Tibial artery (tissue), 4 donors: ENCODE measurements at regions not wholly inside any gene's neighbourhood (a gene's known extent, or its start where the extent isn't known, plus 50 kb on each side); places are given as distances from the start of the nearest gene placed in this dataset.

Experiments
- DNase-seq, 2 donors: peaks; one replicate each; pipeline ENCODE4 v3.0.0-alpha.2; 2019
- H3K27ac ChIP-seq, 2 donors: fragments of 200-600 bp; sonication (generic) in 1 of 2; 1 replicate in 1 of 2; 2 replicates in 1 of 2; pipeline ENCODE4 v1.5.1; 2018 to 2019; ENCODE audit warnings: mild to moderate bottlenecking in 1 of 2
- H3K27me3 ChIP-seq, 2 donors: fragments of 200-600 bp; sonication (generic) in 1 of 2; one replicate each; pipeline versions ENCODE4 v1.5.1 to v1.6.0; 2016 to 2019
- H3K36me3 ChIP-seq, 3 donors: fragments of 200-600 bp; sonication (generic) in 2 of 3; one replicate each; pipeline ENCODE4 v1.5.1; 2016 to 2019; ENCODE audit warnings: mild to moderate bottlenecking in 2 of 3
- H3K4me1 ChIP-seq, 4 donors: fragments of 200-600 bp; sonication (generic) in 2 of 4; 1 replicate in 3 of 4; 2 replicates in 1 of 4; pipeline ENCODE4 v1.5.1; 2016 to 2019
- H3K4me3 ChIP-seq, 2 donors: fragments of 200-600 bp; sonication (generic) in 1 of 2; 1 replicate in 1 of 2; 2 replicates in 1 of 2; pipeline ENCODE4 v1.5.1; 2018 to 2019; ENCODE audit warnings: mild to moderate bottlenecking in 2 of 2
- H3K9me3 ChIP-seq, 3 donors: fragments of 200-600 bp; sonication (generic) in 1 of 3; one replicate each; pipeline ENCODE4 v1.5.1; 2016 to 2019
- CTCF ChIP-seq, 2 experiments: fragments of 200-600 bp in 1 of 2; fragments of 450-650 bp in 1 of 2; IDR thresholded peaks; one replicate each; pipeline ENCODE4 v1.5.1; 2017 to 2019; ENCODE audit warnings: antibody characterized with exemption in 2 of 2, mild to moderate bottlenecking in 1 of 2, moderate library complexity in 1 of 2
- intact Hi-C: fragments of 100-400 bp; cut with DNase I; formaldehyde crosslinking; loops from one replicate; pipeline ENCODE4 v1.15.0; 2023; ENCODE audit warnings: low total_unique reads

GRCh38 chr6:3939368-3939958, 90.3 kb downstream of the FAM50B start:
- no peak for DNase-seq
- no peak for TF ChIP-seq CTCF (IDR thresholded peaks at IDR 0.05)
- H3K9me3 ChIP-seq = no peaks in the 10 kb centered on the region
- H3K36me3 ChIP-seq = no peaks in the 10 kb centered on the region
- intact Hi-C loops = no loop called here
- no peaks in the 10 kb centered on the region for H3K4me1 ChIP-seq
- peaks cover 0 to 8% of the 10 kb centered on the region in 2 donors for H3K27me3 ChIP-seq
- H3K27ac ChIP-seq = no peak overlapping the region
- H3K4me3 ChIP-seq = no peak overlapping the region

- no peaks in the 10 kb centered on the region for H3K4me1 ChIP-seq
- DNase-seq = no peak
- intact Hi-C loops = no loop called here
Observed at GRCh38 chr6:3939964-3940363, 90.8 kb downstream of the FAM50B start.

GRCh38 chr6:3940703-3941102, 91.5 kb downstream of the FAM50B start:
- Histone ChIP-seq H3K36me3 (no peaks in the 10 kb centered on the region), H3K9me3 (no peaks in the 10 kb centered on the region), H3K27ac (no peak overlapping the region), H3K4me1 (no peaks in the 10 kb centered on the region), H3K4me3 (no peak overlapping the region), H3K27me3 (peaks cover 0 to 8% of the 10 kb centered on the region in 2 donors)
- DNase-seq = no peak
- TF ChIP-seq CTCF (IDR thresholded peaks at IDR 0.05) = no peak
- intact Hi-C loops = no loop called here

More at GRCh38 chr6:3939964-3940363, 90.8 kb downstream of the FAM50B start:
- no peak overlapping the region for H3K27ac ChIP-seq
- no peak for TF ChIP-seq CTCF (IDR thresholded peaks at IDR 0.05)
- no peaks in the 10 kb centered on the region for H3K36me3 ChIP-seq
- H3K4me3 ChIP-seq = no peak overlapping the region
- no peaks in the 10 kb centered on the region for H3K9me3 ChIP-seq
- H3K27me3 ChIP-seq = peaks cover 0 to 8% of the 10 kb centered on the region in 2 donors

- intact Hi-C loops = no loop called here
- Histone ChIP-seq H3K4me3 (no peak overlapping the region), H3K36me3 (no peaks in the 10 kb centered on the region), H3K9me3 (no peaks in the 10 kb centered on the region), H3K4me1 (no peaks in the 10 kb centered on the region), H3K27ac (no peak overlapping the region), H3K27me3 (peaks cover 0 to 8% of the 10 kb centered on the region in 2 donors)
- TF ChIP-seq CTCF (IDR thresholded peaks at IDR 0.05) = no peak
- no peak for DNase-seq
Observed at GRCh38 chr6:3943331-3943765, 94.2 kb downstream of the FAM50B start.

GRCh38 chr6:3944246-3944645, 95.1 kb downstream of the FAM50B start:
- Histone ChIP-seq H3K27ac (no peak overlapping the region), H3K4me3 (no peak overlapping the region), H3K4me1 (peaks cover 0 to 1% (median 0%) of the 10 kb centered on the region in 4 donors), H3K9me3 (no peaks in the 10 kb centered on the region), H3K36me3 (no peaks in the 10 kb centered on the region), H3K27me3 (peaks cover 0 to 8% of the 10 kb centered on the region in 2 donors)
- intact Hi-C loops = no loop called here
- TF ChIP-seq CTCF (IDR thresholded peaks at IDR 0.05) = no peak
- DNase-seq = no peak
